CD4-positive, alpha-beta T cell (primary cell): ENCODE measurements at regions not wholly inside any gene's neighbourhood (a gene's known extent, or its start where the extent isn't known, plus 50 kb on each side); places are given as distances from the start of the nearest gene placed in this dataset.
"Not testable (repeated sequence)": the region's sequence is repeated elsewhere in the genome, so short reads cannot be mapped to it uniquely, and the experiment has no call there.

Experiments
- ATAC-seq: fragments of 200-7000 bp; cut with Tn5 transposase; one replicate; pipeline ENCODE4 v1.10.0; 2022; ENCODE audit warnings: mild to moderate bottlenecking; ENCODE audit not compliant: poor library complexity
- CTCF ChIA-PET: fragments of 350-600 bp; sonication (Branson Sonifier 250); formaldehyde crosslinking; loops from one replicate; lab custom pipeline; 2021; ENCODE audit warnings: antibody characterized with exemption, inconsistent platforms; lab: Charles Lee
- POLR2A ChIA-PET: fragments of 350-600 bp; sonication (Branson Sonifier 250); formaldehyde crosslinking; loops from one replicate; lab custom pipeline; 2021; ENCODE audit warnings: antibody characterized with exemption, inconsistent platforms; lab: Charles Lee
- DNase-seq, 14 experiments: peaks; one replicate each; pipeline ENCODE4 v3.0.0-alpha.2; 2013 to 2020; ENCODE audit warnings: mixed read lengths in 2 of 14
- H3K27ac ChIP-seq, 2 donors: one replicate each; pipeline versions ENCODE4 v1.5.1 to v1.7.0; 2013; ENCODE audit warnings: low read length in 2 of 2, low read depth in 1 of 2, mild to moderate bottlenecking in 1 of 2
- H3K27me3 ChIP-seq, 2 experiments: 1 replicate in 1 of 2; 2 replicates in 1 of 2; pipeline versions ENCODE4 v1.6.1 to v1.7.0; 2013; ENCODE audit warnings: low read length in 2 of 2, control low read depth in 1 of 2, mild to moderate bottlenecking in 1 of 2, moderate library complexity in 1 of 2; ENCODE audit not compliant: insufficient read depth in 2 of 2, control insufficient read depth in 1 of 2
- H3K36me3 ChIP-seq: one replicate; pipeline ENCODE4 v1.6.1; 2013; ENCODE audit warnings: low read length, control low read depth; ENCODE audit not compliant: insufficient read depth
- H3K4me1 ChIP-seq: one replicate; pipeline ENCODE4 v1.6.1; 2013; ENCODE audit warnings: low read length, control low read depth; ENCODE audit not compliant: insufficient read depth
- H3K4me3 ChIP-seq: one replicate; pipeline ENCODE4 v1.5.1; 2013; ENCODE audit warnings: mild to moderate bottlenecking, low read length, moderate library complexity
- H3K9me3 ChIP-seq, 2 experiments: 1 replicate in 1 of 2; 2 replicates in 1 of 2; pipeline versions ENCODE4 v1.6.1 to v1.7.0; 2013; ENCODE audit warnings: low read length in 2 of 2, mild to moderate bottlenecking in 2 of 2, control low read depth in 1 of 2, moderate library complexity in 1 of 2; ENCODE audit not compliant: control insufficient read depth in 1 of 2, insufficient read depth in 1 of 2
- H3K27ac Mint-ChIP-seq: one replicate; pipeline ENCODE4 v1.8.0; 2020; ENCODE audit warnings: mixed read lengths
- H3K27me3 Mint-ChIP-seq: one replicate; pipeline ENCODE4 v1.8.0; 2021; ENCODE audit warnings: mixed read lengths
- H3K36me3 Mint-ChIP-seq: one replicate; pipeline ENCODE4 v1.8.0; 2021; ENCODE audit warnings: low read depth, mixed read lengths
- H3K4me1 Mint-ChIP-seq: one replicate; pipeline ENCODE4 v1.8.0; 2021; ENCODE audit warnings: low read depth, mixed read lengths
- H3K4me3 Mint-ChIP-seq: one replicate; pipeline ENCODE4 v1.8.0; 2020; ENCODE audit warnings: mild to moderate bottlenecking, mixed read lengths
- H3K9me3 Mint-ChIP-seq: one replicate; pipeline ENCODE4 v1.8.0; 2020; ENCODE audit warnings: mixed read lengths
- CTCF ChIP-seq: fragments of 200-600 bp; IDR thresholded peaks from one replicate; pipeline ENCODE4 v1.8.0; 2022; ENCODE audit warnings: antibody characterized with exemption, mild to moderate bottlenecking
- intact Hi-C, 2 experiments: fragments of 100-400 bp; cut with DNase I in 1 of 2; cut with micrococcal nuclease in 1 of 2; formaldehyde crosslinking; loops; one replicate each; pipeline versions ENCODE4 v1.15.1 to v1.9.0; 2023 to 2025; cut with DNase I, micrococcal nuclease

GRCh38 chr6:74715355-74716085, 490.3 kb downstream of the COL12A1 start:
- H3K36me3 ChIP-seq = no peaks in the 10 kb centered on the region
- H3K4me3 ChIP-seq = no peak overlapping the region
- intact Hi-C loops = no loop called here
- Mint-ChIP-seq H3K4me3 (no peak overlapping the region), H3K4me1 (no peaks in the 10 kb centered on the region), H3K27me3 (no peaks in the 10 kb centered on the region), H3K27ac (no peak overlapping the region), H3K9me3 (peaks cover 11% of the 10 kb centered on the region), H3K36me3 (no peaks in the 10 kb centered on the region)
- no peak overlapping the region for H3K27ac ChIP-seq
- peaks cover 0 to under 1% of the 10 kb centered on the region in 2 experiments for H3K9me3 ChIP-seq
- CTCF ChIA-PET = no interaction called here
- DNase-seq (no peak), ATAC-seq (no peak)
- no peak for TF ChIP-seq CTCF
- no peaks in the 10 kb centered on the region for H3K4me1 ChIP-seq
- POLR2A ChIA-PET = no interaction called here
- H3K27me3 ChIP-seq = no peaks in the 10 kb centered on the region

GRCh38 chr6:74713941-74714340, 491.9 kb downstream of the COL12A1 start:
- ATAC-seq = no peak
- Mint-ChIP-seq H3K4me3 (no peak overlapping the region), H3K4me1 (no peaks in the 10 kb centered on the region), H3K27ac (no peak overlapping the region), H3K27me3 (no peaks in the 10 kb centered on the region), H3K9me3 (peaks cover 7% of the 10 kb centered on the region), H3K36me3 (no peaks in the 10 kb centered on the region)
- no peak for DNase-seq
- Histone ChIP-seq H3K9me3 (peaks cover 0 to 3% of the 10 kb centered on the region in 2 experiments), H3K4me1 (no peaks in the 10 kb centered on the region), H3K4me3 (no peak overlapping the region), H3K27me3 (no peaks in the 10 kb centered on the region), H3K36me3 (no peaks in the 10 kb centered on the region), H3K27ac (no peak overlapping the region)
- no peak for TF ChIP-seq CTCF
- ChIA-PET CTCF (no interaction called here), POLR2A (no interaction called here)
- intact Hi-C loops = no loop called here

GRCh38 chr6:74705451-74705850, 500.4 kb downstream of the COL12A1 start:
- H3K4me1 ChIP-seq = no peaks in the 10 kb centered on the region
- Mint-ChIP-seq H3K36me3 (no peaks in the 10 kb centered on the region), H3K4me3 (no peak overlapping the region), H3K4me1 (no peaks in the 10 kb centered on the region), H3K27ac (no peak overlapping the region), H3K27me3 (no peaks in the 10 kb centered on the region), H3K9me3 (peaks cover 8% of the 10 kb centered on the region)
- no peak overlapping the region for H3K27ac ChIP-seq
- H3K4me3 ChIP-seq = no peak overlapping the region
- H3K27me3 ChIP-seq = no peaks in the 10 kb centered on the region
- H3K36me3 ChIP-seq = no peaks in the 10 kb centered on the region
- no peak for DNase-seq
- H3K9me3 ChIP-seq = peaks cover 0 to 2% of the 10 kb centered on the region in 2 experiments
- ChIA-PET CTCF (no interaction called here), POLR2A (no interaction called here)
- intact Hi-C loops = no loop called here
- no peak for TF ChIP-seq CTCF
- ATAC-seq = no peak

- H3K9me3 ChIP-seq, H3K27me3 Mint-ChIP-seq, POLR2A ChIA-PET, H3K36me3 ChIP-seq, H3K4me1 ChIP-seq, H3K4me3 Mint-ChIP-seq, H3K4me3 ChIP-seq, ATAC-seq, H3K27me3 ChIP-seq, H3K36me3 Mint-ChIP-seq, H3K9me3 Mint-ChIP-seq, DNase-seq, CTCF ChIA-PET, H3K4me1 Mint-ChIP-seq, H3K27ac Mint-ChIP-seq, H3K27ac ChIP-seq, intact Hi-C loops: not testable (repeated sequence)
Observed at GRCh38 chr6:74704540-74704939, 501.3 kb downstream of the COL12A1 start.
